HCT116 (cell line): ENCODE measurements at regions not wholly inside any gene's neighbourhood (a gene's known extent, or its start where the extent isn't known, plus 50 kb on each side); places are given as distances from the start of the nearest gene placed in this dataset.

Experiments used
- CBX3 ChIP-seq: IDR thresholded peaks from 2 replicates; pipeline ENCODE4 v1.6.1; 2012; ENCODE audit warnings: low read depth
- SIN3A ChIP-seq: IDR thresholded peaks from 2 replicates; pipeline ENCODE4 v1.6.1; 2012; ENCODE audit warnings: low read depth
- TF ChIP-seq, protein P1 (sequence below), 3 experiments: fragments of 200-600 bp in 1 of 3; sonication (generic) in 1 of 3; IDR thresholded peaks in 2 of 3; conservative IDR thresholded peaks in 1 of 3; 2 replicates each; pipeline ENCODE4 v1.5.1; 2012 to 2017; ENCODE audit warnings: low read depth in 2 of 3, low read length in 2 of 3, antibody characterized with exemption in 1 of 3, borderline replicate concordance in 1 of 3, control low read depth in 1 of 3, mild to moderate bottlenecking in 1 of 3, mixed read lengths in 1 of 3, mixed run types in 1 of 3, moderate library complexity in 1 of 3; ENCODE audit not compliant: insufficient read depth in 1 of 3

DNA sequence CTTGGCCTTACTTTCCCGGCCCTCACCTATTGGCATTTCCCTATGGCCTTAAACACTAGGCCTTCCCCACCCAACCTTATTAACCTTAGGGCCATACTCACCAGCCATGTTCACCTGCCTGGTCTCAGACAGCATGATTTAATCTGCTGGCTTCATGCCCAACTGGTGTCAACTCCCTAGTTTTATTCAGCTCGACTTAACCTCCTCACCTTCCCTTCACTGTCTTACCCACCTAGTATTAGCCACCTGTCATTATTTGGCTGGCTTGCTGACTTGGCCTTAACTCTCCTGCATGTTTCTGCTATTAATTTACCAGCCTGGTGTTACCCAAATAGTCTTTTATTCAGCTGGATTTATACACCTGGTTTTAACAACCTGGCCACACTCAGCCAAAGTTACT is 136.0 kb upstream of the ZSWIM2 start:
- TF ChIP-seq, protein P1, sequence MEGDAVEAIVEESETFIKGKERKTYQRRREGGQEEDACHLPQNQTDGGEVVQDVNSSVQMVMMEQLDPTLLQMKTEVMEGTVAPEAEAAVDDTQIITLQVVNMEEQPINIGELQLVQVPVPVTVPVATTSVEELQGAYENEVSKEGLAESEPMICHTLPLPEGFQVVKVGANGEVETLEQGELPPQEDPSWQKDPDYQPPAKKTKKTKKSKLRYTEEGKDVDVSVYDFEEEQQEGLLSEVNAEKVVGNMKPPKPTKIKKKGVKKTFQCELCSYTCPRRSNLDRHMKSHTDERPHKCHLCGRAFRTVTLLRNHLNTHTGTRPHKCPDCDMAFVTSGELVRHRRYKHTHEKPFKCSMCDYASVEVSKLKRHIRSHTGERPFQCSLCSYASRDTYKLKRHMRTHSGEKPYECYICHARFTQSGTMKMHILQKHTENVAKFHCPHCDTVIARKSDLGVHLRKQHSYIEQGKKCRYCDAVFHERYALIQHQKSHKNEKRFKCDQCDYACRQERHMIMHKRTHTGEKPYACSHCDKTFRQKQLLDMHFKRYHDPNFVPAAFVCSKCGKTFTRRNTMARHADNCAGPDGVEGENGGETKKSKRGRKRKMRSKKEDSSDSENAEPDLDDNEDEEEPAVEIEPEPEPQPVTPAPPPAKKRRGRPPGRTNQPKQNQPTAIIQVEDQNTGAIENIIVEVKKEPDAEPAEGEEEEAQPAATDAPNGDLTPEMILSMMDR (IDR thresholded peaks at IDR 0.05 in 2 of 3, conservative IDR thresholded peaks at IDR 0.05 in 1 of 3; ENCODE audit: borderline replicate concordance in 1 of 3, insufficient read depth in 1 of 3, low read depth in 2 of 3, low read length in 2 of 3) = no peak
- TF ChIP-seq SIN3A = no peak
- no peak for TF ChIP-seq CBX3
